H9 (cell line): ENCODE measurements at regions not wholly inside any gene's neighbourhood (a gene's known extent, or its start where the extent isn't known, plus 50 kb on each side); places are given as distances from the start of the nearest gene placed in this dataset.

Source experiments
- DNase-seq: peaks from one replicate; pipeline ENCODE4 v3.0.0-alpha.2; 2017
- H2AFZ ChIP-seq: one replicate; pipeline ENCODE4 v1.6.1; 2013; ENCODE audit warnings: mild to moderate bottlenecking, low read length, control low read depth, moderate library complexity
- H2AK5ac ChIP-seq: 2 replicates; pipeline ENCODE4 v1.6.1; 2013; ENCODE audit warnings: low read length, control low read depth, mixed read lengths; ENCODE audit not compliant: insufficient read length
- H2BK120ac ChIP-seq: one replicate; pipeline ENCODE4 v1.6.1; 2013; ENCODE audit warnings: low read depth, mild to moderate bottlenecking, low read length, control low read depth, inconsistent platforms; ENCODE audit not compliant: poor library complexity, severe bottlenecking
- H2BK12ac ChIP-seq: 2 replicates; pipeline ENCODE4 v1.6.1; 2013; ENCODE audit warnings: low read length, control low read depth, mixed read lengths, low read depth; ENCODE audit not compliant: insufficient read length
- H2BK15ac ChIP-seq: 2 replicates; pipeline ENCODE4 v1.6.1; 2013; ENCODE audit warnings: low read depth, low read length, control low read depth
- H2BK20ac ChIP-seq: one replicate; pipeline ENCODE4 v1.6.1; 2013; ENCODE audit warnings: low read depth, mild to moderate bottlenecking, low read length, control low read depth, inconsistent platforms; ENCODE audit not compliant: poor library complexity, severe bottlenecking
- H2BK5ac ChIP-seq: 2 replicates; pipeline ENCODE4 v1.6.1; 2013; ENCODE audit warnings: low read length, control low read depth, mixed read lengths; ENCODE audit not compliant: insufficient read length
- H3K14ac ChIP-seq: 2 replicates; pipeline ENCODE4 v1.6.1; 2013; ENCODE audit warnings: low read length, control low read depth; ENCODE audit not compliant: insufficient read depth
- H3K18ac ChIP-seq: 2 replicates; pipeline ENCODE4 v1.6.1; 2013; ENCODE audit warnings: low read depth, mild to moderate bottlenecking, mixed read lengths, low read length, control low read depth; ENCODE audit not compliant: insufficient read length
- H3K23ac ChIP-seq: 2 replicates; pipeline ENCODE4 v1.6.1; 2013; ENCODE audit warnings: low read length, control low read depth, mixed read lengths, low read depth; ENCODE audit not compliant: insufficient read length
- H3K23me2 ChIP-seq: 2 replicates; pipeline ENCODE4 v1.6.1; 2013; ENCODE audit warnings: low read depth, mild to moderate bottlenecking, mixed read lengths, low read length, control low read depth; ENCODE audit not compliant: insufficient read length, poor library complexity, severe bottlenecking
- H3K27ac ChIP-seq: 2 replicates; pipeline ENCODE4 v1.5.1; 2013; ENCODE audit warnings: low read length, control low read depth, mixed read lengths, low read depth; ENCODE audit not compliant: insufficient read length
- H3K27me3 ChIP-seq: 2 replicates; pipeline ENCODE4 v1.6.1; 2013; ENCODE audit warnings: low read length, control low read depth, inconsistent platforms; ENCODE audit not compliant: insufficient read depth
- H3K4ac ChIP-seq: 2 replicates; pipeline ENCODE4 v1.6.1; 2013; ENCODE audit warnings: low read depth, mild to moderate bottlenecking, control low read depth, inconsistent platforms, low read length, moderate library complexity
- H3K4me1 ChIP-seq: 2 replicates; pipeline ENCODE4 v1.6.1; 2013; ENCODE audit warnings: low read length, control low read depth, inconsistent platforms; ENCODE audit not compliant: insufficient read depth
- H3K4me2 ChIP-seq: 2 replicates; pipeline ENCODE4 v1.6.1; 2013; ENCODE audit warnings: low read length, control low read depth, mixed read lengths; ENCODE audit not compliant: insufficient read length, insufficient read depth
- H3K56ac ChIP-seq: 2 replicates; pipeline ENCODE4 v1.6.1; 2013; ENCODE audit warnings: low read depth, mild to moderate bottlenecking, mixed read lengths, low read length, control low read depth; ENCODE audit not compliant: insufficient read length
- H3K79me1 ChIP-seq: 2 replicates; pipeline ENCODE4 v1.6.1; 2013; ENCODE audit warnings: low read depth, mild to moderate bottlenecking, moderate library complexity, low read length, control low read depth, inconsistent platforms; ENCODE audit not compliant: insufficient read depth, poor library complexity, severe bottlenecking
- H3K79me2 ChIP-seq: 2 replicates; pipeline ENCODE4 v1.6.1; 2013; ENCODE audit warnings: low read length, control low read depth, inconsistent platforms; ENCODE audit not compliant: insufficient read depth
- H3K9ac ChIP-seq: 2 replicates; pipeline ENCODE4 v1.6.1; 2013; ENCODE audit warnings: low read length, control low read depth, mixed read lengths; ENCODE audit not compliant: insufficient read length; ENCODE audit errors: extremely low read depth
- H3K9me3 ChIP-seq: one replicate; pipeline ENCODE4 v1.6.1; 2013; ENCODE audit warnings: low read depth, low read length, inconsistent platforms; ENCODE audit not compliant: control insufficient read depth
- H3T11ph ChIP-seq: one replicate; pipeline ENCODE4 v1.6.1; 2013; ENCODE audit warnings: mild to moderate bottlenecking, low read length, control low read depth, inconsistent platforms
- H4K20me1 ChIP-seq: one replicate; pipeline ENCODE4 v1.6.1; 2013; ENCODE audit not compliant: control insufficient read depth, insufficient read length, insufficient read depth
- H4K5ac ChIP-seq: 2 replicates; pipeline ENCODE4 v1.6.1; 2013; ENCODE audit warnings: low read depth, mild to moderate bottlenecking, mixed read lengths, low read length, control low read depth; ENCODE audit not compliant: insufficient read length
- H4K8ac ChIP-seq: replicated peaks from 2 replicates; pipeline ENCODE4 v1.6.1; 2013; ENCODE audit warnings: low read length, control low read depth, mixed read lengths, low read depth; ENCODE audit not compliant: insufficient read length
- H4K91ac ChIP-seq: 2 replicates; pipeline ENCODE4 v1.6.1; 2013; ENCODE audit warnings: low read depth, mild to moderate bottlenecking, moderate library complexity, mixed read lengths, low read length, control low read depth; ENCODE audit not compliant: insufficient read length
- H3K27ac Mint-ChIP-seq, 3 experiments: 2 replicates in 2 of 3; 3 replicates in 1 of 3; pipeline ENCODE4 v1.8.0; 2020 to 2021; ENCODE audit warnings: mixed read lengths in 3 of 3, mild to moderate bottlenecking in 1 of 3, moderate library complexity in 1 of 3
- H3K27me3 Mint-ChIP-seq: 2 replicates; pipeline ENCODE4 v1.8.0; 2021; ENCODE audit warnings: low read depth, mild to moderate bottlenecking, moderate library complexity, mixed read lengths
- H3K36me3 Mint-ChIP-seq, 3 experiments: 2 replicates in 2 of 3; 3 replicates in 1 of 3; pipeline ENCODE4 v1.8.0; 2020 to 2021; ENCODE audit warnings: low read depth in 3 of 3, mixed read lengths in 3 of 3; ENCODE audit not compliant: insufficient read depth in 1 of 3
- H3K4me1 Mint-ChIP-seq, 2 experiments: 2 replicates each; pipeline ENCODE4 v1.8.0; 2020; ENCODE audit warnings: mixed read lengths in 2 of 2
- H3K4me3 Mint-ChIP-seq, 2 experiments: 2 replicates in 1 of 2; 3 replicates in 1 of 2; pipeline ENCODE4 v1.8.0; 2020 to 2021; ENCODE audit warnings: mild to moderate bottlenecking in 2 of 2, mixed read lengths in 2 of 2, moderate library complexity in 1 of 2
- H3K9me3 Mint-ChIP-seq, 2 experiments: 2 replicates in 1 of 2; 3 replicates in 1 of 2; pipeline ENCODE4 v1.8.0; 2020; ENCODE audit warnings: mild to moderate bottlenecking in 2 of 2, mixed read lengths in 2 of 2, moderate library complexity in 1 of 2
- CTCF ChIP-seq: fragments of 200-600 bp; sonication (generic); conservative IDR thresholded peaks from 3 replicates; pipeline ENCODE4 v1.8.0; 2021; ENCODE audit warnings: antibody characterized with exemption, mild to moderate bottlenecking
- WGBS: extraction: QIAGEN DNeasy Blood & Tissue Kit; methylation state at CpG from one replicate; pipeline ENCODE4 v1.1.7; 2013; ENCODE audit warnings: missing lambda C conversion rate, low lambda C conversion rate, mixed read lengths; ENCODE audit not compliant: insufficient read length; ENCODE audit errors: extremely low coverage; 5-methylcytosine and 5-hydroxymethylcytosine counted together

- H4K20me1 ChIP-seq: no peaks in the 10 kb centered on the region
- H3K4me1 ChIP-seq: no peaks in the 10 kb centered on the region
- no CpG with 5 or more reads among the region's 1 CpG for WGBS
- no peak overlapping the region for H3K4me2 ChIP-seq
- no peak overlapping the region for H3K56ac ChIP-seq
- no peak overlapping the region for H2AK5ac ChIP-seq
- no peak overlapping the region for H2BK15ac ChIP-seq
- H3K4me3 Mint-ChIP-seq: no peak overlapping the region
- DNase-seq: no peak
- H3K79me2 ChIP-seq: no peaks in the 10 kb centered on the region
- H3K79me1 ChIP-seq: no peaks in the 10 kb centered on the region
- no peaks in the 10 kb centered on the region for H3K27me3 Mint-ChIP-seq
- no peak overlapping the region for H3K23ac ChIP-seq
- no peak overlapping the region for H2BK5ac ChIP-seq
- no peak overlapping the region for H3K14ac ChIP-seq
- H3K9me3 ChIP-seq: no peaks in the 10 kb centered on the region
- no peak overlapping the region for H2BK12ac ChIP-seq
- TF ChIP-seq CTCF: no peak
- H3K27me3 ChIP-seq: no peaks in the 10 kb centered on the region
- peaks cover 0 to 8% of the 10 kb centered on the region in 2 experiments; a peak in 4 of 5 replicates for H3K9me3 Mint-ChIP-seq
- H3K4ac ChIP-seq: no peak overlapping the region
- no peak overlapping the region for H4K8ac ChIP-seq
- no peak overlapping the region for H2BK20ac ChIP-seq
- peaks cover 1 to 15% (median 10%) of the 10 kb centered on the region in 3 experiments; a peak in 6 of 7 replicates for H3K36me3 Mint-ChIP-seq
- no peak overlapping the region for H3K27ac ChIP-seq
- no peak overlapping the region for H2AFZ ChIP-seq
- H4K91ac ChIP-seq: no peak overlapping the region
- H4K5ac ChIP-seq: no peak overlapping the region
- H3K9ac ChIP-seq: no peak overlapping the region
- no peak overlapping the region for H3T11ph ChIP-seq
- no peaks in the 10 kb centered on the region for H3K4me1 Mint-ChIP-seq
- no peaks in the 10 kb centered on the region for H3K23me2 ChIP-seq
- H2BK120ac ChIP-seq: no peak overlapping the region
- H3K27ac Mint-ChIP-seq: no peak overlapping the region
- H3K18ac ChIP-seq: no peak overlapping the region
These were observed 571.5 kb upstream of the AMOT start for GRCh38 chrX:113412106-113412505.
